GM06990 (cell line): ENCODE measurements at regions not wholly inside any gene's neighbourhood (a gene's known extent, or its start where the extent isn't known, plus 50 kb on each side); places are given as distances from the start of the nearest gene placed in this dataset.

Source experiments
- DNase-seq: peaks from one replicate; pipeline ENCODE4 v3.0.0-alpha.2; 2011; ENCODE audit not compliant: insufficient read length; ENCODE audit errors: extremely low read depth
- H3K27me3 ChIP-seq: replicated peaks from 2 replicates; pipeline ENCODE4 v1.6.0; 2011; ENCODE audit warnings: low read length; ENCODE audit not compliant: control insufficient read depth, insufficient read depth
- H3K36me3 ChIP-seq: 2 replicates; pipeline ENCODE4 v1.5.1; 2011; ENCODE audit warnings: low read length; ENCODE audit not compliant: control insufficient read depth, insufficient read depth
- H3K4me3 ChIP-seq: replicated peaks from 2 replicates; pipeline ENCODE4 v1.5.1; 2011; ENCODE audit warnings: low read depth, mild to moderate bottlenecking, control low read depth, low read length
- TF ChIP-seq, protein P1 (sequence below): IDR thresholded peaks from 2 replicates; pipeline ENCODE4 v1.5.1; 2011; ENCODE audit warnings: low read length, control low read depth, mild to moderate bottlenecking, inconsistent platforms; ENCODE audit not compliant: insufficient read depth, poor library complexity, severe bottlenecking

DNA sequence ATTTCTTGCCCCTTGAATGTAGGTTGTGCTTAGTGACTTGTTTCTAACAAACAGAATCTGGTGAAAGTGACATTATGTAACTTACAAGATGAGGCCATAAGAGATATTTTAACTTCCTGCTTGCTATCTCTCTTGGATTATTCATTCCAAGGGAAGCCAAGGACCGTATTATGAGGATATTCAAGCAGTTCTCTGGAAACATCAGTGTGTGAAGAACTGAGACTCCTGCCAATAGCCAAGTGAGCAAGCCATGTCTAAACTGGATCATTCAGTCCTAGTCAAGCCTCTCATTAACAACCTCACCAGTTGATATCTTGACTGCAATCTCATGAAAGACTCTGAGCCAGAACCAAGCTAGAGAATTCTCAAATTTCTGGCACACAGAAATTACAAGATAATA, 765.1 kb upstream of the SLC8A1 start:
- Histone ChIP-seq H3K4me3 (no peak overlapping the region), H3K27me3 (no peaks in the 10 kb centered on the region), H3K36me3 (no peaks in the 10 kb centered on the region)
- TF ChIP-seq, protein P1, sequence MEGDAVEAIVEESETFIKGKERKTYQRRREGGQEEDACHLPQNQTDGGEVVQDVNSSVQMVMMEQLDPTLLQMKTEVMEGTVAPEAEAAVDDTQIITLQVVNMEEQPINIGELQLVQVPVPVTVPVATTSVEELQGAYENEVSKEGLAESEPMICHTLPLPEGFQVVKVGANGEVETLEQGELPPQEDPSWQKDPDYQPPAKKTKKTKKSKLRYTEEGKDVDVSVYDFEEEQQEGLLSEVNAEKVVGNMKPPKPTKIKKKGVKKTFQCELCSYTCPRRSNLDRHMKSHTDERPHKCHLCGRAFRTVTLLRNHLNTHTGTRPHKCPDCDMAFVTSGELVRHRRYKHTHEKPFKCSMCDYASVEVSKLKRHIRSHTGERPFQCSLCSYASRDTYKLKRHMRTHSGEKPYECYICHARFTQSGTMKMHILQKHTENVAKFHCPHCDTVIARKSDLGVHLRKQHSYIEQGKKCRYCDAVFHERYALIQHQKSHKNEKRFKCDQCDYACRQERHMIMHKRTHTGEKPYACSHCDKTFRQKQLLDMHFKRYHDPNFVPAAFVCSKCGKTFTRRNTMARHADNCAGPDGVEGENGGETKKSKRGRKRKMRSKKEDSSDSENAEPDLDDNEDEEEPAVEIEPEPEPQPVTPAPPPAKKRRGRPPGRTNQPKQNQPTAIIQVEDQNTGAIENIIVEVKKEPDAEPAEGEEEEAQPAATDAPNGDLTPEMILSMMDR = no peak
- DNase-seq = no peak

DNA sequence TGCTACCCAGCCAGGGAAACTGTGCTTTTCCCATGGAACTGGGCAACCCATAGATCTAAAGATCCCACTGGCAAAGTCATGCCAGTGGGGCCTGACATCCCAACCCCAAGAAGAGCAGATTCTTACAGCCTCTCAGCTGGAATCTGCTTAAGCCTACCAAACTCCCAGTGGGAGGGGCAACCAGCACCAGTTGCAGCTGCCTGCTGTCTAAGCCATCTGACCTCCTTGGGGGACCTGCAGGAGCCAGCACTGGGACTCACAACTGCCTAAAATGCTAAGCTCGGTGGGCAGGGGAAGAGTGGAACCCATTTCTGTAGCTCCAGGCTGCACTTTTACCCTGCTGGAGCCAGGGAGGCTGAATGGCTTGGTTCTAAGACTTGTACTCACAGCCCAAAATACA, 770.7 kb upstream of the SLC8A1 start:
- Histone ChIP-seq H3K36me3 (no peaks in the 10 kb centered on the region), H3K4me3 (no peak overlapping the region), H3K27me3 (no peaks in the 10 kb centered on the region)
- TF ChIP-seq, protein P1 = no peak
- DNase-seq = no peak

DNA sequence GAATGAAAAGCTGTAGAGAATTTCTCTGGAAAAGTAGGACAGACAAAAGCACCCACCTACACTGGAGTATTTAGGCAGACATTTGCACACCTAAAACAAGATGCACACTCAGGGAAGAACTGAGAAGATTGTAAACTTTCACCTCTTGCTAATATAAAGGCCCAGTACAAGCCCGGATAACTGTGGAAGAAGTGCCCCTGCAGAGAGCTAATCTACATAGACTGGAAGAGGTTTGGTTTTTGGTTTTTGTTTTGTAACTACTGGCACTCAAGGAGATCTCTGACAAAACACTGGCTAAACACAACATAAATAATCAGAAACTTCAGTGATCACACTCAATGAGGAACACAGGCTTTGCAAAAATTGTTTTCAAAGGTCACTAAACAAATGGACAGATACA, 782.2 kb upstream of the SLC8A1 start:
- no peak for DNase-seq
- TF ChIP-seq, protein P1 = no peak
- no peaks in the 10 kb centered on the region for H3K36me3 ChIP-seq
- H3K27me3 ChIP-seq = no peaks in the 10 kb centered on the region
- no peak overlapping the region for H3K4me3 ChIP-seq

DNA sequence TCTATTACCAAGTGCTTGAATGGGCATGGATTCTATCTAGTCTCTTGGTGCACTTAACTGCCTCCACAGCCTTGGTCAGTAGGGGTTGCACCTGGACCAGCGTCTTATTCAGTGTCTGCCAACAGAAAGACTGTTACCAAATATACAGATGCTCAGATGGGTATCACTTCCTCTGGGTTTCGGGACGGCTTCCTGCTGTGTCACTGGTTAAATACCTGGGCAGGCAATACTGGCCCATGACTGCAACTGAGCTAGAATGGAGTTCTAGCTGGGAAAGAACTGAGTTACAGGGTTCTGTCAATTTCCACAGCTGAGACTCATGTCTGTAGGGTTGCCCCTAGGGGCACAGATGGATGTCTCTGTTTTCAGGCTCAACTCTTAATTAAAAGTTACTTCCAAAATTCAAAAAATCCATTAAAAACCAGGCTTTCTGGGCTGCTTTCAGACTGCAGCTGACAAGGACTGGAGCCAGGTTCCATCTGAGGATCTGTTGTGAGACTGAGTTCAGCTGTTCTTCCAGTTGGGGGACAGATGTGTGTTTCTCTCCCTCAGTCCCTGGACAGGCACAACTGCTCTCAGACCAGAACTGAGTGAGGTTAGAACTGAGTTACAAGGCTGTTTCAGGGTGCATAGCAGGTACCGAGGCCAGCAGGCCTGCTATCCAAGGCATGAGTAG, 789.6 kb upstream of the SLC8A1 start:
- TF ChIP-seq, protein P1 = no peak
- Histone ChIP-seq H3K4me3 (no peak overlapping the region), H3K27me3 (no peaks in the 10 kb centered on the region), H3K36me3 (no peaks in the 10 kb centered on the region)
- DNase-seq = no peak

DNA sequence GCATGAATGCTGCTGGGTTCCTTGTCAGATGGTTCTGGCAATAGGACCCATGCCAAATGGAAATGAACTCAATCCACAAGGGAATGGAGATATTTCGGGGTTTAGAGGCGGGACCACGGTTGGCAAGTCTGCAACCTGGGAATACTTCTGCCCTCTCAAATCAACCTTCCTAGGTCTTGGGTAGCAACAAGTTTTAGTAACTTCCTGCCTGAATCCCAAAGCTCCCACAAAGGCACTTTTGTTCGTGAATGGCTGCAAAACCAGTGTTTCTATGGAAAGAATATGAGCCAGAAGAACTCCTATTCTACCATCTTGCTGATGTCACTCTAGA, 790.1 kb upstream of the SLC8A1 start:
- Histone ChIP-seq H3K4me3 (no peak overlapping the region), H3K36me3 (no peaks in the 10 kb centered on the region), H3K27me3 (no peaks in the 10 kb centered on the region)
- no peak for DNase-seq
- TF ChIP-seq, protein P1 = no peak
